ENCODE measurements at regions not wholly inside any gene's neighbourhood (a gene's known extent, or its start where the extent isn't known, plus 50 kb on each side); places are given as distances from the start of the nearest gene placed in this dataset.

DNA sequence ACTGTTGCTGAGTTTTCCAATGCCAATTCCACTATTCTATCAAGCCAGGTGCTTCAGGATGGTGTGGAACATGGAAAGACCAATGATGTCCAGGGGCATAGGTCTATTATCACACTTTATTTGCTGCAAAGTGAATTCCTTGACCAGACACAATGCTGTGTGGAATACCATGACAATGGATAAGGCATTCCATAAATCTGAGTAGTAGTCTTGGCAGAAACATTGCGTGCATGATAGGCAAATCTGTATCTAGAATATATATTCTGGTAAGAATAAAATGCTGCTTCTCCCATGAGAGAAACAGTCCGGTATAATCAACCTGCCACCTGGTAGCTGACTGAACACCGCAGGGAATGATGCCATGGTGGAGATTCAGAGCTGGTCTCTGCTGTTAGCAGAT, 70.0 kb upstream of the ALDH1A3 start:
- TF ChIP-seq POLR2A (IDR thresholded peaks at IDR 0.05) (no peak), POLR2AphosphoS5 (IDR thresholded peaks at IDR 0.05) (no peak)
